NCI-H345 (cell line): ENCODE measurements at regions not wholly inside any gene's neighbourhood (a gene's known extent, or its start where the extent isn't known, plus 50 kb on each side); places are given as distances from the start of the nearest gene placed in this dataset.

Experiments used
- DNase-seq: peaks from one replicate; lab custom pipeline; 2025; lab: John Stamatoyannopoulos, UW

DNA sequence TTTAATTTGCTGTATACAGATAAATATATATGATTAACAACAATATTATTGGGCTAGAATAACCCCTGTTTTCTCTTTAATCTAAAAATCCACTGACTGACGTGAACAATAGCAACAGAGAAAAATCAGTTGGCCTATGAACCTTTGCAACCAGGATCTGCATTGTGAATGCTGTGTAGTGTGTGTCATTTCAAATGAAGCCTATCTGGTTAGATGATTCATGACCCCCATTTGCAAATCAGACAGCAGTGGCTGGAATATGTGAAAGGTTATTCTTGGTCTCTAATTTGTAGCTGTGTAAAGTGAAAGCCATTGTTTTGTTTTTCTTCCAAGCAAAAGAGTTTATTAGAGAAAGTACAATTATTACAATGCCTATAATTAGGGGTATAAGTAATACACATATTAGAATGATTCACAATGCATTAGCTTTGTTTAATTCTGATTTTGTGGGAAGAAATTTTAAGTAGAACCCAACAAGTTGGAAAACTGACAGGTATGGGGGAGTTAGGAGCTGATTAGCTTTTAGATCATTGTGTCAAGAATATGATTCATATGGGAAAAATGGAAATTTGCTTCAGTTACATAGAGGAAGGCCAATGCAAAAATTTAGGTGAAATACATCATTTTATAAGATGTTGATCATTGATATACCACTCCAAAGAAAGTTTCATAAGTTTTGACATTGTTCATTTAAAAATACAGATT, 1362.2 kb upstream of the TMEFF2 start:
- no peak for DNase-seq

- DNase-seq: no peak
Measured at GRCh38 chr2:193549661-193550060, 1354.9 kb upstream of the TMEFF2 start.

GRCh38 chr2:193542762-193543161, 1348.0 kb upstream of the TMEFF2 start:
- DNase-seq: peak; percentile 74

- DNase-seq: no peak
Measured at GRCh38 chr2:193539188-193539587, 1344.5 kb upstream of the TMEFF2 start.

GRCh38 chr2:193538061-193538460, 1343.3 kb upstream of the TMEFF2 start:
- DNase-seq: no peak

- no peak for DNase-seq
Measured at GRCh38 chr2:193537531-193537930, 1342.8 kb upstream of the TMEFF2 start.

DNA sequence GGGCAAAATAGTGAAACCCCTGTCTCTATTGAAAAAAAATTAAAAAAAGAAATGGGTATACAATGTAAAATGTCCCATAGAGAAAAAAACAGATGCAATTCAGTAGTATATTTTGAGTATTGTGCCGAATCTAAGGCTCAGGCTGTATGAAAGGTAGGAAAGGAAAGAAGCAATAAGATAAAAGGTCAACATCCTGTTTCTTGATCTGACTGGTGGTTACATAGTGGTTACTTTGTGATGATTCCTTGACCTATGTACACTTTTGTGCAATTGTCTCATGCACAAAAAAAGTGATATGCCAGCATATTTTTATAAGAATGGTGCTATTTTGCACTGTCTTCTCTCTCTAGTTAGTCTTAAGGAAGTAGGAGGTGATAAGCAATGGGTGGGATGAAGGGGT, 1333.7 kb upstream of the TMEFF2 start:
- no peak for DNase-seq

DNA sequence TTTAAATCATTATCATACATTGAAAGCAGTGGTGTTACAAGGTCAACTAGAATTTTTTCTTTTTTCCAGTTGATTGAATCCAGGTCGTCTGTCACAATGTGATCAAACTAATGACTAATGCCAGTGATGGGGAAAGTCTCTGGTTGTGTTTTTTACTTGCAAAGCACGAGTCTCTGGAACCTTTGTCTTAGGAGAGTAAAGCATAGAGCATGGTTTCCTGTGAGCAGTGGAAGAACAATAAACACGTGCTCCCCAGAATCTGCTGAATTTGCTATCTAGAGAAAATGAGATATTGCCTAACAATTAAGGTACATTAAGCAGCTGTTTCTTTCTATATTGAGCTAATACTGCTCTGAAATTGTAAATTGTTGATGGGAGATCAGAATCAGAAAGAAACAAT, 1332.4 kb upstream of the TMEFF2 start:
- no peak for DNase-seq

DNA sequence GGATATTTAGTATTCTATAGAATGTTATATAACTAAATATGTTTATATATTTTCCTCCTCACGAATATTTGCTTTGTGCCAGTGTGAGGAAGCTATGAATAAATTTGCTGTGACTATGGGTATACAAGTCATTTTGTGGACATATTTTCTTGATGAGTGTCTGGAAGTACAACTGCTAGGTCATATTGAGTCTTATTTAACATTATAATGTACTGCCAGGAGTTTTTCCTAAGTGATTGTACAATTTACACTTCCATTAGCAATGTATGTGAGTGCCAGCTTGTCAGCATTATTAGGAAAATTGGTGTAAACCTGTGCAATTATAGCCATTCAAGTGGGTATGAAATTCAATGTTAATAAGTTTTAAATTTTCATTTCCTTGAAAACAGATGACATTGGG, 1328.9 kb upstream of the TMEFF2 start:
- DNase-seq: no peak

GRCh38 chr2:193521523-193521922, 1326.8 kb upstream of the TMEFF2 start:
- DNase-seq: no peak

DNA sequence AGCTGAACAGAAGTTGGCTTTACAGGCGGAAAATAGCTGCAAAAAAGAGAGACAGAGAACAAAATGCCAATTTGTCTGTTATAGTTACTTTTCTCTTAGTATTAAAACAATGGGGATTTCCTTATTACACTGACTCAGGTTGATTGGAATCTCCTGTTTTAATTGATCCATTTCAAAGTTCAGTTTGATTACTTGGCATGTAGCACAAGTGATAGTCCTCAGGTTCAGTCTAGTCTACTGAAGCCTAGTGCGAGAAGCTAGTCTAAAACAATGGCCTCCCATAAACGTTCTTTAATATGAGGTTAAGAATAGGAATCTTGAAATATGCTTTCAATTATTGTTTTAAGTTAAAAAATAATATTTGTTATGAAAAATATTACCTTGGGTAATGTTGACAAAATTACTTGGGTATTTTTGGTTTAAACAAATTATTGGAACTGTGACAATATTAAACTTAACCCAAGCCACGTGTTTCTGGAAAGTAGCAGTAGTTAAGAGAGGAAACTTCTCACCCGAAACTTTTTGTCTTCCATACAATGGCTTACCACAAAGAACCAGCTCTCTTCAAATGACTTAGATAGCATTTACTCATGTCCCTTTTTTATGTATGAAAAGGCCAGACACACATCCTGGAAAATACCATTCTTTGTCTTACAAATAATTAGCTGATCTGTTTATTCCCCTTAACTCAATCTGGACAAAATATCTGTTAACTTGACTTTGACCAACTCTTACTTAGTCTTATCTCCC, 1326.2 kb upstream of the TMEFF2 start:
- no peak for DNase-seq

- no peak for DNase-seq
Measured at GRCh38 chr2:193518041-193518817, 1323.5 kb upstream of the TMEFF2 start.

DNA sequence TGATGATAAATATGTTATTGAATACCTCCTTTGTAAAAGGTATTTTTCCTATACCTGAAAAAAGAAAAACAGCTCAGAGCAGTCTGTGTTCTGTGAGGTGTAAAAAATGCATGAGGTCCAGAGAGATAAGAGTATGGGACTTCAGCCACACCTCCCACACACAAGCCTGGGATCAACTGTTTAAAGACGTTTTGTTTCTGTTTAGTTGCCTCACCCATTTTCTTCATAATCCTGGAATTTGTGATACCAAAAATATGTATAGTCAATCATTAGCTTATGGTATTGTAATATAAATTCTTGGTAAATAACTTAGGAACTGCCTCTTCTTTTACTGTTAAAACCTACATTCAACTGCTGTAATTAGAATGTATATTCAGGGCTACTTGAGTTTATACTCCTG, 1322.9 kb upstream of the TMEFF2 start:
- DNase-seq: no peak

GRCh38 chr2:193506035-193506434, 1311.3 kb upstream of the TMEFF2 start:
- no peak for DNase-seq

- DNase-seq: no peak
Measured at GRCh38 chr2:193505620-193506019, 1310.9 kb upstream of the TMEFF2 start.

DNA sequence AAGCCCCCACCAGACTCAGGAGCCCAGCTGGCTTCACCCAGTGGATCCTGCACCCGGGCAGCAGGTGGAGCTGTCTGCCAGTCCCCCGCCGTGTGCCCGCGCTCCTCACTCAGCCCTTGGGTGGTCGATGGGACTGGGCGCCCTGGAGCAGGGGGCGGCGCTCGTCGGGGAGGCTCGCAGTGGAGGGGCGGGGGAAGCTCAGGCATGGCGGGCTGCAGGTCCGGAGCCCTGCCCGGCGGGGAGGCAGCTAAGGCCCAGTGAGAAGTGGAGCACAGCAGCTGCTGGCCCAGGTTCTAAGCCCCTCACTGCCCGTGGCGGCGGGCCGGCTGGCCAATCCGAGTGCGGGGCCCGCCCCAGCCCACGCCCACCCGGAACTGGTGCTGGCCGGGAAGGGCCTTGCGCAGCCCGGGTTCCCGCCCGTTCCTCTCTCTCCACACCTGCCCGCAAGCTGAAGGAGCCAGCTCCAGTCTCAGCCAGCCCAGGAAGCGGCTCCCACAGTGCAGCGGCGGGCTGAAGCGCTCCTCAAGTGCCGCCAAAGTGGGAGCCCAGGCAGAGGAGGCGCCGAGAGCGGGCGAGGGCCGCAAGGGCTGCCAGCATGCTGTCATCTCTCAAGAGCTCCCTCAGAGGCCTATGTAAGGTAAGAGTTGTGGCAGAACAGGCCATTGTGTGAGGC, 1307.8 kb upstream of the TMEFF2 start:
- DNase-seq: no peak

DNA sequence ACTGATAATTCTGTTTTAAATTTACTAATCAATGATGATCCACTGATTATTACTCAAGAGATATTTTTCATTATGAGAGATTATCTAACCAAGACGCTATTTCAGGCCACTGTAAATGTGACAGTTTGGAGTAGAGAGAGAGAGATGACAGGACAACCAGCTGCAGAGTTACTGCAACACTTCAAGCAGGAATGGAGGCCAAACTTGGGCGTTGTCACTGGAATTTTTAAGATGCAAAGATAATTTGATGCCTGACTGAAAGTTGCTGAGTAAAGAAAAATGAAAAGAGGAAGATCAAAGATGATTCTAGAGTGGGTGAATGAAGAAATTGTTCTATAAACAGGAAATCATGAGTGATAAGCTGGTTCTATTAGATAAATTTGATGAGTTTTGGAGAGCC, 1302.1 kb upstream of the TMEFF2 start:
- no peak for DNase-seq

- no peak for DNase-seq
Measured at GRCh38 chr2:193482557-193482956, 1287.8 kb upstream of the TMEFF2 start.

- DNase-seq: no peak
Measured at GRCh38 chr2:193480187-193480586, 1285.5 kb upstream of the TMEFF2 start.

DNA sequence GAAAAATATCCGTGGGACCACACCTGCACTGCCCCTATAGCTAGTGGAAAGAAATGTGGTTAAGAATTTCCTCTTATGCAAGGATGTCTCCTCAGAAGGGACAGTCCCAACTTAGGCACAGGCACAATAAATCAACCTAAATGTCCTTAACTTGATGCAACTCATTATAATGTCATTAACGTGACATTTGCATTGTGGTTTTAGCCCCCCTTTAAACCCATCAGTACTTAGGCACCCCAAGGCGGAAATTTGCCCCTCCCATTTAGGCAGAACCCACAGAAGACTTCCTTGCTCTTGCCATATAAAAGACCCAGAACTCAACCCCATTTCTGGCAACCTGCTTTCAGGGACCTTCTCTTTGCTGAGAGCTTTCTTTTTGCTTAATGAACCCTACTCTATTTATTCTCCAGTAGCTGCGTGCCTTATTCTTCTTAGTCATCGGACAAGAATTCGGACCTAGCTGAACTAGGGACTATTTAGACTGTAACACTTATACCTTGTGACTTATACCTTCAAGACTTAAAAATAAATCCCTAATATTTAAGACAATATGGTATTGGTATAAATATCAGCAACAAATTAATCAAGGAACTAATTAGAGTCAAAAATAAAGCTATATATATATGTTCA, 1281.6 kb upstream of the TMEFF2 start:
- no peak for DNase-seq

GRCh38 chr2:193475038-193475437, 1280.3 kb upstream of the TMEFF2 start:
- no peak for DNase-seq

DNA sequence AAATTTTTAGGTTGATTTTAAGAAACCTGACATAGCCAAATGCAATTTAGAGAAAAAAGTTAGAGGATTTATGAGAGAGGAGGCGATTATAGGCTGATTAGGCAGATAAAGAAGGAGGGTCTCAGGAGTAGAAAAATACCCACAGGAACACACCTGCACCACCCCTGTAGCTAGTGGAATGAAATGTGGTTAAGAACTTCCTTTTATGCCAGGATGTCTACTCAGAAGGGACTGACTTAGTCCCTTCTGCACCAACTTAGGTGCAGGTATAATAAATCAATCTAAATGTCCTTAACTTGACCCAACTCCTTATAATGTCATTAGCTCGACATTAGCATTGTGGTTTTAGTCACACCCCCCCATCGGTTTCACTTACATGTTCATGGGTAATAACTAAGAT, 1274.5 kb upstream of the TMEFF2 start:
- no peak for DNase-seq
